HEK293 (cell line): ENCODE measurements at regions not wholly inside any gene's neighbourhood (a gene's known extent, or its start where the extent isn't known, plus 50 kb on each side); places are given as distances from the start of the nearest gene placed in this dataset.

Experiments
- KLF10 ChIP-seq: fragments of 450-650 bp; IDR thresholded peaks from 2 replicates; pipeline ENCODE4 v1.5.1; 2018; ENCODE audit warnings: missing biosample characterization, mild to moderate bottlenecking, missing genetic modification characterization
- SETDB1 ChIP-seq: IDR thresholded peaks from one replicate; pipeline ENCODE4 v1.6.1; 2017; ENCODE audit warnings: mild to moderate bottlenecking, low read length, moderate library complexity, mixed read lengths; ENCODE audit not compliant: insufficient read length
- SP7 ChIP-seq: fragments of 450-650 bp; formaldehyde crosslinking; IDR thresholded peaks from 2 replicates; pipeline ENCODE4 v1.5.1; 2016; ENCODE audit warnings: missing biosample characterization, missing genetic modification characterization
- ZBTB8A ChIP-seq: fragments of 450-650 bp; formaldehyde crosslinking; IDR thresholded peaks from 2 replicates; pipeline ENCODE4 v1.5.1; 2016; ENCODE audit warnings: missing biosample characterization, missing genetic modification characterization
- ZNF175 ChIP-seq: fragments of 450-650 bp; formaldehyde crosslinking; IDR thresholded peaks from 2 replicates; pipeline ENCODE4 v1.5.1; 2016; ENCODE audit warnings: missing biosample characterization, missing genetic modification characterization
- ZNF391 ChIP-seq: fragments of 450-650 bp; formaldehyde crosslinking; IDR thresholded peaks from 2 replicates; pipeline ENCODE4 v1.5.1; 2016; ENCODE audit warnings: low read depth, missing biosample characterization, missing genetic modification characterization, borderline replicate concordance
- ZNF560 ChIP-seq: fragments of 450-650 bp; formaldehyde crosslinking; IDR thresholded peaks from 2 replicates; pipeline ENCODE4 v1.5.1; 2017; ENCODE audit warnings: missing biosample characterization, missing genetic modification characterization, borderline replicate concordance
- ZNF792 ChIP-seq: fragments of 450-650 bp; formaldehyde crosslinking; IDR thresholded peaks from 2 replicates; pipeline ENCODE4 v1.5.1; 2016; ENCODE audit warnings: missing biosample characterization, missing genetic modification characterization
- ZSCAN30 ChIP-seq: fragments of 450-650 bp; IDR thresholded peaks from 2 replicates; pipeline ENCODE4 v1.5.1; 2018; ENCODE audit warnings: missing biosample characterization, mild to moderate bottlenecking, missing genetic modification characterization, moderate library complexity
- TF ChIP-seq, protein P1 (sequence below): fragments of 450-650 bp; formaldehyde crosslinking; IDR thresholded peaks from 2 replicates; pipeline ENCODE4 v1.5.1; 2016; ENCODE audit warnings: missing biosample characterization, missing genetic modification characterization
- TF ChIP-seq, protein P2 (sequence below): fragments of 450-650 bp; formaldehyde crosslinking; IDR thresholded peaks from 2 replicates; pipeline ENCODE4 v1.5.1; 2017; ENCODE audit warnings: missing biosample characterization, missing genetic modification characterization
- TF ChIP-seq, protein P3 (sequence below): fragments of 450-650 bp; formaldehyde crosslinking; IDR thresholded peaks from 2 replicates; pipeline ENCODE4 v1.5.1; 2017; ENCODE audit warnings: missing biosample characterization, missing genetic modification characterization
- TF ChIP-seq, protein P4 (sequence below): fragments of 450-650 bp; formaldehyde crosslinking; IDR thresholded peaks from 2 replicates; pipeline ENCODE4 v1.5.1; 2017; ENCODE audit warnings: missing biosample characterization, missing genetic modification characterization

DNA sequence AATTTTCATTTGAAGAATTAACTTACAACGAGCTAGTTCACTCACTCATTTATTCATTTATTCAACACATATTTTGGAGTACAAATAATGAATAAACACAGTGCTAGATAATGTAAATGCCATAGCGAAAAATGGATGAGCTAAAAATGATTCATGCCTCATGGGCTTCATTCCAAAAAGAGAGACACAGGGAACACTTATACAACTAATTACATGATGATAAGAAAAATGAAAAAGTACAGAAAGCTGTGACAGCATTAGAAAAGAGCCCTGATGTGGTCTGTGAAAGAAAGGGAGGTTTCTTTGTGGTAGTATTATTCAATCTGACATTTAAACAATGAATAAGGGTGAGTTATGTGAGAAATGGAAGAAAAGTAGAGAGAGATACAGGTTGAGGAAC is 726.4 kb downstream of the AMY1C start:
- TF ChIP-seq ZNF175 (tag by site-specific recombination) (no peak), SP7 (no peak), ZBTB8A (tag by site-specific recombination) (no peak), ZNF560 (no peak), SETDB1 (no peak), KLF10 (tag by site-specific recombination) (no peak), ZNF792 (tag by site-specific recombination) (no peak), ZSCAN30 (tag by site-specific recombination) (no peak), ZNF391 (no peak)
- TF ChIP-seq, protein P1, sequence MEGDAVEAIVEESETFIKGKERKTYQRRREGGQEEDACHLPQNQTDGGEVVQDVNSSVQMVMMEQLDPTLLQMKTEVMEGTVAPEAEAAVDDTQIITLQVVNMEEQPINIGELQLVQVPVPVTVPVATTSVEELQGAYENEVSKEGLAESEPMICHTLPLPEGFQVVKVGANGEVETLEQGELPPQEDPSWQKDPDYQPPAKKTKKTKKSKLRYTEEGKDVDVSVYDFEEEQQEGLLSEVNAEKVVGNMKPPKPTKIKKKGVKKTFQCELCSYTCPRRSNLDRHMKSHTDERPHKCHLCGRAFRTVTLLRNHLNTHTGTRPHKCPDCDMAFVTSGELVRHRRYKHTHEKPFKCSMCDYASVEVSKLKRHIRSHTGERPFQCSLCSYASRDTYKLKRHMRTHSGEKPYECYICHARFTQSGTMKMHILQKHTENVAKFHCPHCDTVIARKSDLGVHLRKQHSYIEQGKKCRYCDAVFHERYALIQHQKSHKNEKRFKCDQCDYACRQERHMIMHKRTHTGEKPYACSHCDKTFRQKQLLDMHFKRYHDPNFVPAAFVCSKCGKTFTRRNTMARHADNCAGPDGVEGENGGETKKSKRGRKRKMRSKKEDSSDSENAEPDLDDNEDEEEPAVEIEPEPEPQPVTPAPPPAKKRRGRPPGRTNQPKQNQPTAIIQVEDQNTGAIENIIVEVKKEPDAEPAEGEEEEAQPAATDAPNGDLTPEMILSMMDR (tag by site-specific recombination): no peak
- TF ChIP-seq, protein P2, sequence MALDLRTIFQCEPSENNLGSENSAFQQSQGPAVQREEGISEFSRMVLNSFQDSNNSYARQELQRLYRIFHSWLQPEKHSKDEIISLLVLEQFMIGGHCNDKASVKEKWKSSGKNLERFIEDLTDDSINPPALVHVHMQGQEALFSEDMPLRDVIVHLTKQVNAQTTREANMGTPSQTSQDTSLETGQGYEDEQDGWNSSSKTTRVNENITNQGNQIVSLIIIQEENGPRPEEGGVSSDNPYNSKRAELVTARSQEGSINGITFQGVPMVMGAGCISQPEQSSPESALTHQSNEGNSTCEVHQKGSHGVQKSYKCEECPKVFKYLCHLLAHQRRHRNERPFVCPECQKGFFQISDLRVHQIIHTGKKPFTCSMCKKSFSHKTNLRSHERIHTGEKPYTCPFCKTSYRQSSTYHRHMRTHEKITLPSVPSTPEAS (tag by site-specific recombination): no peak
- TF ChIP-seq, protein P3, sequence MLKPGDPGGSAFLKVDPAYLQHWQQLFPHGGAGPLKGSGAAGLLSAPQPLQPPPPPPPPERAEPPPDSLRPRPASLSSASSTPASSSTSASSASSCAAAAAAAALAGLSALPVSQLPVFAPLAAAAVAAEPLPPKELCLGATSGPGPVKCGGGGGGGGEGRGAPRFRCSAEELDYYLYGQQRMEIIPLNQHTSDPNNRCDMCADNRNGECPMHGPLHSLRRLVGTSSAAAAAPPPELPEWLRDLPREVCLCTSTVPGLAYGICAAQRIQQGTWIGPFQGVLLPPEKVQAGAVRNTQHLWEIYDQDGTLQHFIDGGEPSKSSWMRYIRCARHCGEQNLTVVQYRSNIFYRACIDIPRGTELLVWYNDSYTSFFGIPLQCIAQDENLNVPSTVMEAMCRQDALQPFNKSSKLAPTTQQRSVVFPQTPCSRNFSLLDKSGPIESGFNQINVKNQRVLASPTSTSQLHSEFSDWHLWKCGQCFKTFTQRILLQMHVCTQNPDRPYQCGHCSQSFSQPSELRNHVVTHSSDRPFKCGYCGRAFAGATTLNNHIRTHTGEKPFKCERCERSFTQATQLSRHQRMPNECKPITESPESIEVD (tag by site-specific recombination): no peak
- TF ChIP-seq, protein P4, sequence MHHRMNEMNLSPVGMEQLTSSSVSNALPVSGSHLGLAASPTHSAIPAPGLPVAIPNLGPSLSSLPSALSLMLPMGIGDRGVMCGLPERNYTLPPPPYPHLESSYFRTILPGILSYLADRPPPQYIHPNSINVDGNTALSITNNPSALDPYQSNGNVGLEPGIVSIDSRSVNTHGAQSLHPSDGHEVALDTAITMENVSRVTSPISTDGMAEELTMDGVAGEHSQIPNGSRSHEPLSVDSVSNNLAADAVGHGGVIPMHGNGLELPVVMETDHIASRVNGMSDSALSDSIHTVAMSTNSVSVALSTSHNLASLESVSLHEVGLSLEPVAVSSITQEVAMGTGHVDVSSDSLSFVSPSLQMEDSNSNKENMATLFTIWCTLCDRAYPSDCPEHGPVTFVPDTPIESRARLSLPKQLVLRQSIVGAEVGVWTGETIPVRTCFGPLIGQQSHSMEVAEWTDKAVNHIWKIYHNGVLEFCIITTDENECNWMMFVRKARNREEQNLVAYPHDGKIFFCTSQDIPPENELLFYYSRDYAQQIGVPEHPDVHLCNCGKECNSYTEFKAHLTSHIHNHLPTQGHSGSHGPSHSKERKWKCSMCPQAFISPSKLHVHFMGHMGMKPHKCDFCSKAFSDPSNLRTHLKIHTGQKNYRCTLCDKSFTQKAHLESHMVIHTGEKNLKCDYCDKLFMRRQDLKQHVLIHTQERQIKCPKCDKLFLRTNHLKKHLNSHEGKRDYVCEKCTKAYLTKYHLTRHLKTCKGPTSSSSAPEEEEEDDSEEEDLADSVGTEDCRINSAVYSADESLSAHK: no peak
